ENCODE measurements at regions not wholly inside any gene's neighbourhood (a gene's known extent, or its start where the extent isn't known, plus 50 kb on each side); places are given as distances from the start of the nearest gene placed in this dataset.

DNA sequence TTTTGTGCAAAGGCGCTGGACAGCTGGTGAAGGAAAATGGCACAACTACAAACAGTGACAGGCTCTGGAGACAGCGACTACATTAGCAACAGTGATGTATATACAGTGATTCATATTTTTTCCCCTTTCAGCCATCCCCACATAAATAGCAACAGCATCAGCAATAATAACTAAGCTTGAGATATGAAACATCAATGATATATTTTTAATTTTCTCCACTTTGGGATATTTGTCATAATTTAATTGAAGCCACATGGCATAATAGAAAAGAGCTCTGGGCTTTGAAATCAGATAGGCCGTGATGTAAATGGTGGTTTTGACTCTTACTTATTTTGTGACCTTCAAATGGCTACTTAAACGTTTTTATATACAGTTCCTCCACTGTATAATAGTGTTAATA lies 764.3 kb upstream of the PRMT6 start:
- TF ChIP-seq, protein P1, sequence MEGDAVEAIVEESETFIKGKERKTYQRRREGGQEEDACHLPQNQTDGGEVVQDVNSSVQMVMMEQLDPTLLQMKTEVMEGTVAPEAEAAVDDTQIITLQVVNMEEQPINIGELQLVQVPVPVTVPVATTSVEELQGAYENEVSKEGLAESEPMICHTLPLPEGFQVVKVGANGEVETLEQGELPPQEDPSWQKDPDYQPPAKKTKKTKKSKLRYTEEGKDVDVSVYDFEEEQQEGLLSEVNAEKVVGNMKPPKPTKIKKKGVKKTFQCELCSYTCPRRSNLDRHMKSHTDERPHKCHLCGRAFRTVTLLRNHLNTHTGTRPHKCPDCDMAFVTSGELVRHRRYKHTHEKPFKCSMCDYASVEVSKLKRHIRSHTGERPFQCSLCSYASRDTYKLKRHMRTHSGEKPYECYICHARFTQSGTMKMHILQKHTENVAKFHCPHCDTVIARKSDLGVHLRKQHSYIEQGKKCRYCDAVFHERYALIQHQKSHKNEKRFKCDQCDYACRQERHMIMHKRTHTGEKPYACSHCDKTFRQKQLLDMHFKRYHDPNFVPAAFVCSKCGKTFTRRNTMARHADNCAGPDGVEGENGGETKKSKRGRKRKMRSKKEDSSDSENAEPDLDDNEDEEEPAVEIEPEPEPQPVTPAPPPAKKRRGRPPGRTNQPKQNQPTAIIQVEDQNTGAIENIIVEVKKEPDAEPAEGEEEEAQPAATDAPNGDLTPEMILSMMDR (IDR thresholded peaks at IDR 0.05) = no peak
- no peak for TF ChIP-seq POLR2AphosphoS5 (IDR thresholded peaks at IDR 0.05)
- no peak for TF ChIP-seq POLR2A (IDR thresholded peaks at IDR 0.05)
